GM12878 (cell line): ENCODE measurements at regions not wholly inside any gene's neighbourhood (a gene's known extent, or its start where the extent isn't known, plus 50 kb on each side); places are given as distances from the start of the nearest gene placed in this dataset.

Experiments
- ATAC-seq: fragments of 200-7000 bp; cut with Tn5 transposase; 3 replicates; pipeline ENCODE4 v1.9.1; 2020; ENCODE audit warnings: mild to moderate bottlenecking, moderate library complexity
- BruUV-seq: library from RNA; stranded (reverse); fragments of 400-500 nt; replicated peaks from 2 replicates; lab custom pipeline; 2021; lab: Mats Ljungman, UMichigan
- CTCF ChIA-PET: fragments of 300-600 bp; sonication (Branson Sonifier 250); formaldehyde crosslinking; extraction: SDS; loops from one replicate; lab custom pipeline; 2021; ENCODE audit warnings: inconsistent platforms; lab: Yijun Ruan, JAX
- POLR2A ChIA-PET: fragments of 350-600 bp; formaldehyde crosslinking; extraction: SDS; loops from one replicate; lab custom pipeline; 2021; ENCODE audit warnings: inconsistent platforms; lab: Charles Lee
- RAD21 ChIA-PET: fragments of 300-600 bp; sonication (Branson Sonifier 250); formaldehyde crosslinking; loops from one replicate; lab custom pipeline; 2023; ENCODE audit warnings: antibody characterized with exemption; ENCODE audit not compliant: unreplicated experiment; lab: Charles Lee
- SMC1A ChIA-PET: fragments of 300-600 bp; sonication (Branson Sonifier 250); formaldehyde crosslinking; loops from one replicate; lab custom pipeline; 2023; ENCODE audit not compliant: unreplicated experiment, uncharacterized antibody; lab: Charles Lee
- DNase-seq: peaks from one replicate; pipeline ENCODE4 v3.0.0-alpha.2; 2011; ENCODE audit warnings: low read depth, low spot score
- FAIRE-seq: peaks from 3 replicates; lab custom pipeline; 2011; peaks lifted over from hg19 to GRCh38; lab: Jason Lieb, UNC
- H2AFZ ChIP-seq: 2 replicates; pipeline ENCODE4 v1.6.0; 2011; ENCODE audit warnings: low read depth, low read length, control low read depth; ENCODE audit not compliant: control insufficient read depth
- H3K27ac ChIP-seq: 2 replicates; pipeline ENCODE4 v1.5.1; 2011; ENCODE audit warnings: control low read depth; ENCODE audit not compliant: control insufficient read depth, insufficient read depth
- H3K27me3 ChIP-seq, 2 experiments: replicated peaks in 1 of 2; 2 replicates each; pipeline versions ENCODE4 v1.6.0 to v1.6.1; 2011; ENCODE audit warnings: low read length in 1 of 2; ENCODE audit not compliant: control insufficient read depth in 2 of 2, insufficient read depth in 2 of 2
- H3K36me3 ChIP-seq, 2 experiments: 2 replicates each; pipeline ENCODE4 v1.5.1; 2011; ENCODE audit warnings: low read length in 1 of 2; ENCODE audit not compliant: control insufficient read depth in 2 of 2, insufficient read depth in 2 of 2
- H3K4me1 ChIP-seq: 2 replicates; pipeline ENCODE4 v1.6.1; 2011; ENCODE audit warnings: mild to moderate bottlenecking, low read length, moderate library complexity, mixed read lengths; ENCODE audit not compliant: control insufficient read depth, insufficient read depth
- H3K4me2 ChIP-seq: 2 replicates; pipeline ENCODE4 v1.6.0; 2011; ENCODE audit warnings: control low read depth; ENCODE audit not compliant: control insufficient read depth, insufficient read depth
- H3K4me3 ChIP-seq: fragments of 200-600 bp; sonication (generic); 2 replicates; pipeline ENCODE4 v1.5.1; 2016
- H3K79me2 ChIP-seq: 2 replicates; pipeline ENCODE4 v1.6.0; 2011; ENCODE audit warnings: low read length; ENCODE audit not compliant: control insufficient read depth, insufficient read depth
- H3K9ac ChIP-seq: 2 replicates; pipeline ENCODE4 v1.8.0; 2011; ENCODE audit warnings: low read length, control low read depth, mixed read lengths; ENCODE audit not compliant: control insufficient read depth, insufficient read depth
- H3K9me3 ChIP-seq: replicated peaks from 3 replicates; pipeline ENCODE4 v1.5.1; 2011; ENCODE audit warnings: mild to moderate bottlenecking, low read length; ENCODE audit not compliant: control insufficient read depth, insufficient read depth
- H4K20me1 ChIP-seq: 2 replicates; pipeline ENCODE4 v1.6.0; 2011; ENCODE audit not compliant: control insufficient read depth, insufficient read depth
- CBX5 ChIP-seq: sonication (generic); IDR thresholded peaks from 2 replicates; pipeline ENCODE4 v1.6.1; 2016; ENCODE audit warnings: low read depth, moderate library complexity, mild to moderate bottlenecking, inconsistent platforms
- ETV6 ChIP-seq, 2 experiments: fragments of 450-650 bp in 1 of 2; IDR thresholded peaks in 1 of 2; conservative IDR thresholded peaks in 1 of 2; 2 replicates each; pipeline ENCODE4 v1.6.1; 2014; ENCODE audit warnings: antibody characterized with exemption in 1 of 2, borderline replicate concordance in 1 of 2, low read depth in 1 of 2, mild to moderate bottlenecking in 1 of 2, moderate library complexity in 1 of 2
- JUND ChIP-seq: IDR thresholded peaks from 2 replicates; pipeline ENCODE4 v1.6.1; 2012; ENCODE audit warnings: low read depth, mild to moderate bottlenecking, low read length, improper control_type of control experiment, moderate library complexity
- NFXL1 ChIP-seq: fragments of 450-650 bp; IDR thresholded peaks from 2 replicates; pipeline ENCODE4 v1.6.1; 2017; ENCODE audit warnings: antibody characterized with exemption, mild to moderate bottlenecking, borderline replicate concordance
- RELA ChIP-seq: fragments of 450-650 bp; IDR thresholded peaks from 2 replicates; pipeline ENCODE4 v1.8.0; 2014; ENCODE audit warnings: borderline replicate concordance; ENCODE audit not compliant: partially characterized antibody
- STAT3 ChIP-seq: IDR thresholded peaks from 2 replicates; pipeline ENCODE4 v1.6.1; 2011; ENCODE audit warnings: low read depth, low read length, improper control_type of control experiment
- TBL1XR1 ChIP-seq: IDR thresholded peaks from 2 replicates; pipeline ENCODE4 v1.6.1; 2012; ENCODE audit warnings: low read depth, low read length, improper control_type of control experiment
- TCF7 ChIP-seq: IDR thresholded peaks from 2 replicates; pipeline ENCODE4 v1.6.1; 2014; ENCODE audit warnings: antibody characterized with exemption, borderline replicate concordance
- WGBS: methylation state at CpG from one replicate; pipeline ENCODE4 v1.1.6; 2016; ENCODE audit warnings: low lambda C conversion rate; ENCODE audit not compliant: insufficient replicate concordance, insufficient coverage; ENCODE audit errors: missing lambda C conversion rate; 5-methylcytosine and 5-hydroxymethylcytosine counted together
- in situ Hi-C: fragments of 300-500 bp; cut with MboI; formaldehyde crosslinking; loops from 9 replicates; pipeline ENCODE4 v1.14.3; 2018; ENCODE audit warnings: mixed read lengths
- intact Hi-C: fragments of 100-400 bp; cut with micrococcal nuclease; formaldehyde crosslinking; loops from one replicate; pipeline ENCODE4 v1.14.2; 2022; ENCODE audit not compliant: unreplicated experiment
- TF ChIP-seq, protein P1 (sequence below): IDR thresholded peaks from 2 replicates; pipeline ENCODE4 v1.6.1; 2012; ENCODE audit warnings: low read depth, low read length, improper control_type of control experiment

DNA sequence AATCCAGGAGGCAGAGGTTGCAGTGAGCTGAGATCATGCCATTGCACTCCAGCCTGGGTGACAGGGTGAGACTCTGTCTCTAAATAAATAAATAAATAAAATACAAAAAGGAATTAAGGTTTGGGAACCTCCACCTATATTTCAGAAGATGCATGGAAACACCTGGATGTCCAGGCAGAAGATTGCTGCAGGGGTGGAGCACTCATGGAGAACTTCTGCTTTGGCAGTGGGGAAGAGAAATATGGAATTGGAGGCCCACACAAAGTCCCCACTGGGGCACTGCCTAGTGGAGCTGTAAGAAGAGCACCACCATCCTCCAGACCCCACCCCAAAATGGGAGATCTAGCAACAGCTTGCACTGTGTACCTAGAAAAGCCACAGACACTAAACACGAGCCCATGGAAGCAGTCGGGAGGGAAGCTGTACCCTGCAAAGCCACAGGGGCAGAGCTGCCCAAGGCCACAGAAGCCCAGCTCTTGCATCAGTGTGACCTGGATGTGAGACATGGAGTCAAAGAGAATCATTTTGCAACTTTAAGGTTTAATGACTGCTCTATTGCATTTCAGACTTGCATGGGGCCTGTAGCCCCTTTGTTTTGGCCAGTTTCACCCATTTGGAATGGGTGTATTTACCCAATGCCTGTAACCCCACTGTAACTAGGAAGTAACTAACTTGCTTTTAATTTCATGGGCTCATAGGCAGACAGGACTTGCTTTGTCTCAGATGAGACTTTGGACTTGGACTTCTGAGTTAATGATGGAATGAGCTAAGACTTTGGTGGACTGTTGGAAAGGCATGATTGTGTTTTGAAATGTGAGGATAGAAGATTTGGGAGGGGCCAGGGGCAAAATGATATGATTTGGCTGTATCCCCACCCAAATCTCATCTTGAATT, 265.3 kb downstream of the ZEB2 start:
- H3K9ac ChIP-seq = no peak overlapping the region
- CTCF ChIA-PET = no interaction called here
- POLR2A ChIA-PET = no interaction called here
- H2AFZ ChIP-seq = no peak overlapping the region
- H3K27ac ChIP-seq = no peak overlapping the region
- BruUV-seq = no TSS peak
- H4K20me1 ChIP-seq = no peaks in the 10 kb centered on the region
- no peak for FAIRE-seq
- in situ Hi-C loops = no loop called here
- SMC1A ChIA-PET = interaction anchor here (1.0 to 1.5 kb wide), 2 partner anchors 9 to 13 kb away, joined by 3 to 5 read pairs; no protein-coding TSS in a partner anchor
- H3K36me3 ChIP-seq = no peaks in the 10 kb centered on the region
- no peak for ATAC-seq
- intact Hi-C loops = no loop called here
- no peak for TF ChIP-seq JUND
- TF ChIP-seq CBX5 = peak; percentile 85; the same call in 1 of the 2 replicates
- peaks cover under 1% of the 10 kb centered on the region; the same call in 1 of the 2 replicates for H3K4me1 ChIP-seq
- H3K9me3 ChIP-seq = peaks cover 29% of the 10 kb centered on the region
- no peak for DNase-seq
- H3K4me3 ChIP-seq = no peak overlapping the region
- 100% methylated on average over 2 of the region's 2 CpGs for WGBS
- H3K79me2 ChIP-seq = no peaks in the 10 kb centered on the region
- H3K4me2 ChIP-seq = no peak overlapping the region
- H3K27me3 ChIP-seq = no peaks in the 10 kb centered on the region
- RAD21 ChIA-PET = interaction anchor here (0.7 kb wide), 1 partner anchor 13 kb away, joined by 3 read pairs; no protein-coding TSS in a partner anchor

DNA sequence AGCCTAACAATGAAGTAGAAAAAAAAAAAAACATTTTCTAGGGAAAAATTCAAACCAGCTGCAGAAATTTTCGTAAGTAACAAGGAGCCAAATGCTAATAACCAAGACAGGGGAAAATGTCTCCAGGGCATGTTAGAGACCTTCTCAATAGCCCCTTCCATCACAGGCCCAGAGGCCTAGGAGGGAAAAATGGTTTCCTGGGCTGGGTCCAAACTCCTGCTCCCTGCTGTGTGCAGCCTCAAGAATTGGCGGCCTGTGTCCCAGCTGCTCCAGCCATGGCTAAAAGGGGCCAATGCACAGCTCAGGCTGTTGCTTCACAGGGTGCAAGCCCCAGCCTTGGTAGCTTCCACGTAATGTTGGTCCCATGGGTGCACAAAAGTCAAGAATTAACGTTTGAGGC, 266.2 kb downstream of the ZEB2 start:
- TF ChIP-seq NFXL1 (no peak), TBL1XR1 (no peak), STAT3 (no peak), TCF7 (no peak), RELA (no peak), ETV6 (conservative IDR thresholded peaks at IDR 0.05 in 1 of 2, IDR thresholded peaks at IDR 0.05 in 1 of 2; ENCODE audit: borderline replicate concordance in 1 of 2, low read depth in 1 of 2) (no peak)
- TF ChIP-seq, protein P1, sequence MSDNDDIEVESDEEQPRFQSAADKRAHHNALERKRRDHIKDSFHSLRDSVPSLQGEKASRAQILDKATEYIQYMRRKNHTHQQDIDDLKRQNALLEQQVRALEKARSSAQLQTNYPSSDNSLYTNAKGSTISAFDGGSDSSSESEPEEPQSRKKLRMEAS = no peak
- SMC1A ChIA-PET = no interaction called here
- Histone ChIP-seq H3K9me3 (peaks cover 24% of the 10 kb centered on the region), H3K27me3 (no peaks in the 10 kb centered on the region), H2AFZ (no peak overlapping the region), H3K9ac (no peak overlapping the region), H4K20me1 (no peaks in the 10 kb centered on the region), H3K4me3 (no peak overlapping the region), H3K4me2 (no peak overlapping the region), H3K4me1 (peaks cover 5% of the 10 kb centered on the region; the same call in 1 of the 2 replicates), H3K27ac (no peak overlapping the region), H3K36me3 (no peaks in the 10 kb centered on the region), H3K79me2 (no peaks in the 10 kb centered on the region)
- no peak for DNase-seq
- CTCF ChIA-PET = interaction anchor here (2.9 kb wide), 1 partner anchor 12 kb away, joined by 11 read pairs; no protein-coding TSS in a partner anchor
- intact Hi-C loops (no loop called here), in situ Hi-C loops (no loop called here)
- FAIRE-seq = no peak
- no TSS peak for BruUV-seq
- WGBS = 63% methylated on average over 4 of the region's 4 CpGs
- RAD21 ChIA-PET = no interaction called here
- ATAC-seq = no peak
- POLR2A ChIA-PET = no interaction called here
